ENCODE measurements at regions not wholly inside any gene's neighbourhood (a gene's known extent, or its start where the extent isn't known, plus 50 kb on each side); places are given as distances from the start of the nearest gene placed in this dataset.
A peak's percentile ranks its signal among the peaks of the same experiment; 100 is the strongest.
"Not testable (repeated sequence)": the region's sequence is repeated elsewhere in the genome, so short reads cannot be mapped to it uniquely, and the experiment has no call there.

DNA sequence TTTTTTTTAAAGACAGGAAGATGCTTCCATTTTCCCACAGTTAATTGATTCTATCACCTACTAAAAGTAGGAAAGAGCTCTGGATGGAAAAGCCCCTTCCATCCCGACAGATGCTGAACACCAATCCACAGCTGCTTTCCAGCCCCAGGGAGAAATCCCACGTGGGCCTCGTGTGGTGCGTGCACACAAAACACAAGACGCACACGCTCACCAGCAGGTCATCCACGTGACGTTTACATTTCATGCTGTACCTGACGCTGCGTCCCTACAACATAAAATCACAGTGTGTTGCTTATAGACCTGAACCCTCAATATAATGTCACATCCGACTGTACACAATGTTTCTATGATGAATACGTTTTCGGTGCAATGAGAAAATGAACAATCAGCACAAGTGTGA lies 50.2 kb upstream of the DACT2 start:
- no peak for DNase-seq

GRCh38 chr6:168370310-168370991 lies 50.9 kb upstream of the DACT2 start:
- DNase-seq = peak; percentile 47 to 74

DNA sequence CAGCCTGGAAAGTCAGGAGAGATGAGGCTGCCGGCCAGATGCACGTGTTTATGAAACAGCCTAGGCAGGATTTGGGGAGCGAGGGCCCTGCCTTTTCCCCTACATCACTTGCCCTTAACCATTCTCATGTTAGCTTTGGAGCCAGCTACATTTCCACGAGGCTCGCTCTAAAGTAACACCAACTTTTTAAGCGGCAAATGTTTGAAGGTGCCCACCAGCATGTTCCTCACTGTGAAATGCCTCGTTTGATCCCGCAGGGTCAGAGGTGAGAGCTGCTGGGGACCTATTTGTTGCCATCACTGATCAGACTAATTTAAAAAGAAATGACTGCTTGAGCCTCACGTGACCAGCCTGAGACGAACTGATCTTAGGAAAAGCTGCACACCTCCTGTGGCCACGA lies 51.6 kb upstream of the DACT2 start:
- DNase-seq = no peak

DNA sequence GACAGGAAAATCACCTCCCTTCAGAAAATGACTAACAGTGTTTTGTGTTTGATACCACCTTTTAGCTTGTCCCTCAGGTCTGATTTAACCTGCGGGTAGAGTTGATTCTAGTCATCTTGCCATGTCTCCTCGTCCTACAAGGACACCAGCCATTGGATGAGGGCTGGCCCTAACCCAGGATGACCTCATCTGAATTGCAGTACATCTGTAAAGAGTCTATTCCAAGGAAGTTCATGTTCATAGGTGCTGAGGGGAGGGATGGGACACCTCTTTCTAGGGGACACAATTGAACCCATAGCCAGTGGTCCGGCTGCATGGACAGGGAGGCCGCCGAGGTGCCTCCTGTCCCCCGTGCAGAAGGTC lies 52.0 kb upstream of the DACT2 start:
- DNase-seq = no peak

- no peak for DNase-seq
Measured at GRCh38 chr6:168371981-168372711, 52.6 kb upstream of the DACT2 start.

- no peak for DNase-seq
Measured at GRCh38 chr6:168372889-168373288, 53.3 kb upstream of the DACT2 start.

- DNase-seq = no peak
Measured at GRCh38 chr6:168373389-168373788, 53.8 kb upstream of the DACT2 start.

DNA sequence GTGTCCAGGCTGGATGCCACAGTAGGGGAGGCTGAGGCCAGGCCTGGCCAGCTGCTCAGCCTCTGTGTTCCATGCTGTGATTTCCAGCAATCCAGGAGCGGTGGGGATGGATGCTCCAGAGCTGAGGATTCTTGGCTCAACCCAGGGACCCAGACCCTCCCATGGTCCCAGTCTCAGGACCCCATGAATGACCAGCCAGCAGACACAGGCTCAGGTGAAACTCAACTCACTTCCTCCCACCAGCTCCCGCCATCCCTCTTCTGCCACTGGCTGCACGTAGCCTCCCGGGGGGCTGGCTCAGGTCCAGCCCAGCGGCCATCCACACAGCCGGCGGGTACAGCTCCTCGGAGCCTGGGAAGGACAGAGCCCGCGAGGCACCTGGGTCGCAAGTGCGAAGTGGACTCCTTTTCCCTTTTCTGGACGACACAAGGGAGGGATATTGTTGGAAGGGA lies 54.5 kb upstream of the DACT2 start:
- DNase-seq = no peak

GRCh38 chr6:168374541-168375071 lies 55.0 kb upstream of the DACT2 start:
- no peak for DNase-seq

DNA sequence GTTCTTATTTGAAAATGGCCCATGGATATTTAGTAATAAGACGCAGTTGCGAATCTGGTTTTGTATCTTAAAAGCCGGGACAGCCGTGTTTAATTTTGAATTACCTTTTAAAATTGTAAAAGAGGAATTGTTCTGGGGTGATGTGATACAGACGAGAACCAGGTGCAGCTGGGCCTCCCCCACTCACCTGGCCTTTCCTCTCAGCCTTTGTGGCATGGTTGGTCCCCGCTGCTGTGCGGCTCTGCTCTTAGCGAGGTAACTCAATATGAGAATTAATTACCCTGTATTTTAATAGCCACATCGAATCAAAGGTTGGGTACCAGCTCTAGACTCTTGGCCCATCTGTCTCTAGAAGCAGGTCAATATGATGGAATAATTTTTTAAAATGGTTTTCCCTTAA lies 56.5 kb upstream of the DACT2 start:
- DNase-seq = peak in 1 of 2 experiments; percentile 13

- no peak for DNase-seq
Measured at GRCh38 chr6:168376811-168377483, 57.4 kb upstream of the DACT2 start.

DNA sequence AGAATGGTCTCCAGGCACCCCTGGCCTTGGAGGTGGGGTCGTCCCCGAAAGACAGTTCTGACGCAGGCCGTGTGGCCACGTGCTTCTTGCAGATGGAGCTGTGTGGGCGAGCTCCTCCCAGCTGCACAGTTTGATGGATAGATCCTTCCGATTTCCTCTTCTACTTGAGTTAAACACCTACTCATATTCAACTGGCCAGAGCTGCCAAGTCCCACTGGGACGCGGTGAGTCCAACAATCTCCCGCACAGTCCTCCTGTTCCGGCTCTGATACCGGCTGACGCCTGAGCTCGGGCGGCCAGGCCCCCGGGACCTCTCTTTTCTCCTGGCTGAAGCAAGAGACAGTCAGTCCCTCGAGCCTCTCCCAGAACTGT lies 57.9 kb upstream of the DACT2 start:
- peak in 1 of 2 experiments; percentile 27 for DNase-seq

GRCh38 chr6:168377856-168378832 lies 58.6 kb upstream of the DACT2 start:
- peak in 1 of 2 experiments; percentile 53 for DNase-seq

GRCh38 chr6:168379579-168379978 lies 60.0 kb upstream of the DACT2 start:
- not testable (repeated sequence) for DNase-seq

DNA sequence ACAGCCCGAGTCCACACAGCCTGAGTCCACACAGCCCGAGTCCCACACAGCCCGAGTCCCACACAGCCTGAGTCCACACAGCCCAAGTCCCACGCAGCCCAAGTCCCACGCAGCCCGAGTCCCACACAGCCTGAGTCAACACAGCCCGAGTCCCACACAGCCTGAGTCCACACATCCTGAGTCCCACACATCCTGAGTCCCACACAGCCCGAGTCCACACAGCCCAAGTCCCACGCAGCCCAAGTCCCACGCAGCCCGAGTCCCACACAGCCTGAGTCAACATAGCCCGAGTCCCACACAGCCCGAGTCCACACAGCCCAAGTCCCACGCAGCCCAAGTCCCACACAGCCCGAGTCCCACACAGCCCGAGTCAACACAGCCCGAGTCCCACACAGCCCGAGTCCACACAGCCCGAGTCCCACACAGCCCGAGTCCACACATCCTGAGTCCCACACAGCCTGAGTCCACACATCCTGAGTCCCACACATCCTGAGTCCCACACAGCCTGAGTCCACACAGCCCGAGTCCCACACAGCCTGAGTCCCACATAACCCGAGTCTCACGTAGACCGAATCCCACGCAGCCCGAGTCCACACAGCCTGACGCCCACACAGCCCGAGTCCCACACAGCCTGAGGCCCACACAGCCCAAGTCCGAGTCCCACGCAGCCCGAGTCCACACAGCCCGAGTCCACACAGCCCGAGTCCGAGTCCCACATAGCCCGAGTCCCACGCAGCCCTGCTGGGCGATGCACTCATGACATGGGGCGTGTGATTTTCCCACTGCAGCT lies 60.6 kb upstream of the SMOC2 start:
- not testable (repeated sequence) for DNase-seq

DNA sequence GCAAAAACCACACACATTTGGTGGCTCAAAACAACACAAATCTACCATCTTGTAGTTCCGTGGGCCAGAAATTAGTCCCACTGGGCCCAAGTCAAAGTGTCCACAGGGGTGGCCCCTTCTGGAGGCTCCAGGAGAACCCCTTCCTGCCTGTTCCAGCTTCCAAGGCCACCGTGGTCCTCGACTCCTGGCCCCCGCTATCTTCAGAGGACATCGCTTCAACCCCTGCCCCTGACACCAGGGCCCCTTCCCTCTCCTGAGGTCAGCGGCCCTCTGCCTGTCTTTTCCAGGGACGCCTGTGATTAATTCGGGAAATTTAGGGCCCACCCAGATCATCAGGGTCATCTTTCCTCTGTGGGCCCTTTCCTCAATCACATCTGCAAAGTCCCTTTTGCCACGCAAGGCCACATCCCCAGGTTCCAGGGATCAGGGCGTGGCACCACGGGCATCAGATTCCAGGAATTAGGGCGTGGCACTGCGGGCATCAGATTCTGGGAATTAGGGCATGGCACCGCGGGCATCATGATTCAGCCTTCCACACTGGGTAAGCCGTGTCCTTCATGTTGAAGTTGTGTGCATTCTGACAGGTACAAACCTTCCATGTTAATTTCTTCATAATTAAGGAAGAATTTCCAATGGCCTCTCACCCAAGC lies 59.9 kb upstream of the SMOC2 start:
- no peak for DNase-seq

DNA sequence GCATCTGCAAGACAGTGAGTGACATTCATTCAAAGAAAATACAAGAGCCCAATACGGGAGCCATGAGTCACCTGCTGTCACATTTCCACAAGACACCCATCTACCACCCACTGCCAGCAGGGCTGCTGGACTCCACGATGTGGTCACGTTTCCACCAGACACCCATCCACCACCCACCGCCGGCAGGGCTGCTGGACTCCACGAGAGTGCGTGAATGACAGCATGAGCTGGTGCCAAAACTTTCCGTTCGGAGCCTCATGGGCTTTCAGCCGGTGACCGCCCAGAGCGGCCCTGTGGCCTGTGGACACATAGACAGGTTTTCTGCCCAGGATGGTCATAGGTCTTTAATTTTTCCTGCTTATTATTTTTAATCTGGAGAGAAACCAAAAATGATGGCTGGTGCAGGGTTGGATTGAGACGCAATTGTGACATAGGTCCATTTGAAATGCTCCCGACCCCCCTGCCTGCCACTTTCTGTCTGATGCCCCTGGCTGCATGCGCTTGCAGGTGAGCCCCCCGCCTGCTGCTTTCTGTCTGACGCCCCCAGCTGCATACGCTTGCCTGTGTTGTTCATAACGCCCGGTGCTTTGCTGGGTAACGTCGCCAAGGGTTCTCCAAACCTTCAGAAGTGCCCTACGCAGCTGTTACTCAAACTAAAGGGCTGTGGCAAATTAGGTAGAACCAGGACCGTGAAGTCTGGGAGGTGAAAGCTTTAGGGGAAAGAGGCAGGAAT lies 59.1 kb upstream of the SMOC2 start:
- DNase-seq = peak; percentile 13 to 57

GRCh38 chr6:168383062-168383854 lies 57.7 kb upstream of the SMOC2 start:
- no peak for DNase-seq
